Breast epithelium (tissue), 4 donors: ENCODE measurements at regions not wholly inside any gene's neighbourhood (a gene's known extent, or its start where the extent isn't known, plus 50 kb on each side); places are given as distances from the start of the nearest gene placed in this dataset.

Experiments used
- DNase-seq, 2 donors: peaks; one replicate each; pipeline ENCODE4 v3.0.0-alpha.2; 2019; ENCODE audit warnings: low spot score in 2 of 2
- H3K27ac ChIP-seq, 2 donors: fragments of 200-600 bp; sonication (generic) in 1 of 2; one replicate each; pipeline ENCODE4 v1.5.1; 2016 to 2019; ENCODE audit warnings: mild to moderate bottlenecking in 1 of 2
- H3K27me3 ChIP-seq, 2 donors: fragments of 200-600 bp; sonication (generic) in 1 of 2; one replicate each; pipeline versions ENCODE4 v1.5.1 to v1.6.0; 2017 to 2019; ENCODE audit warnings: control low read depth in 1 of 2, mild to moderate bottlenecking in 1 of 2
- H3K36me3 ChIP-seq: fragments of 200-600 bp; one replicate; pipeline ENCODE4 v1.5.1; 2019
- H3K4me1 ChIP-seq, 2 donors: fragments of 200-600 bp; sonication (generic); one replicate each; pipeline ENCODE4 v1.5.1; 2016 to 2019; ENCODE audit warnings: control low read depth in 1 of 2
- H3K4me3 ChIP-seq, 3 donors: fragments of 200-600 bp; sonication (generic); 1 replicate in 2 of 3; 2 replicates in 1 of 3; pipeline ENCODE4 v1.5.1; 2016 to 2019; ENCODE audit warnings: mild to moderate bottlenecking in 3 of 3, moderate library complexity in 2 of 3
- H3K9me3 ChIP-seq, 2 donors: fragments of 200-600 bp; sonication (generic) in 1 of 2; one replicate each; pipeline ENCODE4 v1.5.1; 2016 to 2019; ENCODE audit warnings: control low read depth in 1 of 2
- POLR2A ChIP-seq: fragments of 450-650 bp; IDR thresholded peaks from one replicate; pipeline ENCODE4 v1.6.1; 2016; ENCODE audit warnings: antibody characterized with exemption, mild to moderate bottlenecking, moderate library complexity
- POLR2AphosphoS5 ChIP-seq, 3 donors: sonication (generic); formaldehyde crosslinking; IDR thresholded peaks; one replicate each; pipeline ENCODE4 v1.6.1; 2017; ENCODE audit warnings: antibody characterized with exemption in 3 of 3
- intact Hi-C: fragments of 100-400 bp; cut with DNase I; formaldehyde crosslinking; loops from one replicate; pipeline ENCODE4 v1.15.1; 2023; ENCODE audit warnings: low total_unique reads
- TF ChIP-seq, protein P1 (sequence below), 3 donors: fragments of 450-650 bp; IDR thresholded peaks; one replicate each; pipeline ENCODE4 v1.5.1; 2016 to 2017; ENCODE audit warnings: antibody characterized with exemption in 3 of 3, mild to moderate bottlenecking in 3 of 3, moderate library complexity in 3 of 3

DNA sequence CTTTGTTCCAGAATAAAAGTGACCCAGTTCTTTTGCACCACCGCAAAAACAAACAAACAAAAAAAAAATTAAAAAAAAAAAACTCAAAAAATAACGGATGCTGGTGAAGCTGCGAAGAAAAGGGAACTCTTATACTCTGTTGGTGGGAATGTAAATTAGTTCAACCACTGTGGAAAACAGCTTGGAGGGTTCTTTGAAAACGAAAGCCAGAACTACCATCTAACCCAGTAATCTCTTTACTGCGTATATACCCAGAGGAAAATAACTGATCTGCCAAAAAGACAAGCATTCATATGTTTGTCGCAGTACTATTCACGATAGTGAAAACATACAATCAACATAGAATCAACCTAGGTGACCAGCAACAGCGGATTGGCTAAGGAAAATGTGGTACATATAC, 298.9 kb upstream of the CBLB start:
- H3K9me3 ChIP-seq = no peaks in the 10 kb centered on the region
- TF ChIP-seq, protein P1, sequence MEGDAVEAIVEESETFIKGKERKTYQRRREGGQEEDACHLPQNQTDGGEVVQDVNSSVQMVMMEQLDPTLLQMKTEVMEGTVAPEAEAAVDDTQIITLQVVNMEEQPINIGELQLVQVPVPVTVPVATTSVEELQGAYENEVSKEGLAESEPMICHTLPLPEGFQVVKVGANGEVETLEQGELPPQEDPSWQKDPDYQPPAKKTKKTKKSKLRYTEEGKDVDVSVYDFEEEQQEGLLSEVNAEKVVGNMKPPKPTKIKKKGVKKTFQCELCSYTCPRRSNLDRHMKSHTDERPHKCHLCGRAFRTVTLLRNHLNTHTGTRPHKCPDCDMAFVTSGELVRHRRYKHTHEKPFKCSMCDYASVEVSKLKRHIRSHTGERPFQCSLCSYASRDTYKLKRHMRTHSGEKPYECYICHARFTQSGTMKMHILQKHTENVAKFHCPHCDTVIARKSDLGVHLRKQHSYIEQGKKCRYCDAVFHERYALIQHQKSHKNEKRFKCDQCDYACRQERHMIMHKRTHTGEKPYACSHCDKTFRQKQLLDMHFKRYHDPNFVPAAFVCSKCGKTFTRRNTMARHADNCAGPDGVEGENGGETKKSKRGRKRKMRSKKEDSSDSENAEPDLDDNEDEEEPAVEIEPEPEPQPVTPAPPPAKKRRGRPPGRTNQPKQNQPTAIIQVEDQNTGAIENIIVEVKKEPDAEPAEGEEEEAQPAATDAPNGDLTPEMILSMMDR (IDR thresholded peaks at IDR 0.05) = no peak
- TF ChIP-seq POLR2A = no peak

DNA sequence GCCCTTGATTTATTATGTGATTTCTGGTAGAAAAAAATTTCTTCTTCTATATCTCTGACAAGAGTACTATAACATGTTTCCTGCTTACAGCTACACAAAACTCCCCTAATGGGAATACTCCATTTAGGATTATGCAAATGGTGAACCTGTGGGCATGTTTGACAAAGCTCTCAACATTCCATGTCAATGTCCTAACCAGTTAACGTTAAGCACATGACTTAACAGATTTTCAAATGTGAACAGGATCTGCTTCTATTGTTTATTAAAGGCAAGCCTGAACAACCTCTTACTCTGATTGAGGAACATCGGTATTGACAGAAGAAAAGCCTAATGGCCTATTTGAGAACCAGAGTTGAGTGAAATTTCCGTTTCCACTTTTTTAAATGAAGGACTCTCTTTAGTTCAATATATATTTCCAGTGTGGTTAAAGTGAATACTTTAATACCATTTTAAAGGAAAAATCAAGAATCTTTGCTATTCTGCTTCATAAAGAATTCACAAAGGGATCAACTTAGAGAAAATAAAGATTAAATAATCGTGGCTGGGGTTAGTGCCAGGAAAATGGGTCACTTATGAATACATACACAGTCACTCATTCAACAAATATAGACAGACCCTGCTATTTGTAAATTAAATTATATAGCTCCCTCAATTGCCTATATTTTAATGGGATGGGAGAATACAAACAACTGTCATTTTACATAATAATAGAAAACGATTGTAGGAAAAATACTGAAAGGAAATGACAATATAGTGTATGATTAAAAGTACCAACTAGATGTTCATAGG, 300.3 kb upstream of the CBLB start:
- TF ChIP-seq, protein P1 (IDR thresholded peaks at IDR 0.05) = no peak
- no peak for TF ChIP-seq POLR2A
- no peak for TF ChIP-seq POLR2AphosphoS5 (IDR thresholded peaks at IDR 0.05)
- H3K4me3 ChIP-seq = no peak overlapping the region
- no peak overlapping the region for H3K27ac ChIP-seq
- intact Hi-C loops = no loop called here
- no peaks in the 10 kb centered on the region for H3K27me3 ChIP-seq
- no peak for DNase-seq
- H3K36me3 ChIP-seq = no peaks in the 10 kb centered on the region
- no peaks in the 10 kb centered on the region for H3K4me1 ChIP-seq
- no peaks in the 10 kb centered on the region for H3K9me3 ChIP-seq

More for the DNA sequence above, 298.9 kb upstream of the CBLB start:
- no peaks in the 10 kb centered on the region for H3K4me1 ChIP-seq
- no peaks in the 10 kb centered on the region for H3K36me3 ChIP-seq
- no peak for DNase-seq
- H3K27me3 ChIP-seq = no peaks in the 10 kb centered on the region
- no peak overlapping the region for H3K27ac ChIP-seq
- intact Hi-C loops = no loop called here
- H3K4me3 ChIP-seq = no peak overlapping the region

DNA sequence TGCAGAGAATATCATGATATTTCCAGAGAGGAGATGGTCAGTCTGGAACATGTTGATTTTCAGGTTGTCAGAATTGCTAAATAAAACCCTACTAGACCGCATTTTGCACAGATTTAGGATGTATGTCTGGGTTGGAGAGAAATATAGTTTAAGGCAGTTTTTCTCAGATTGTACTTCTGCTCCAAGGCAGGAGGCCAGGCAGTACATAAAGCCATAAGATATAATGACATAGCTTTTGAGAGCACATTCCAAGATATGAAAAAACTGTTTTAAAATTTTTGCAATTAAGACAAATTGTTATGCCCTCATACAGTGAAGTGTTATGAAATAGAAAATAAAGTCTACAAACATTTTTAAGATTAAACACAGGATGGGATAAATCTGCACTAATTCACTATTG, 301.8 kb upstream of the CBLB start:
- H3K9me3 ChIP-seq = no peaks in the 10 kb centered on the region
- H3K4me3 ChIP-seq = no peak overlapping the region
- no peak for TF ChIP-seq POLR2AphosphoS5 (IDR thresholded peaks at IDR 0.05)
- TF ChIP-seq POLR2A = no peak
- TF ChIP-seq, protein P1 (IDR thresholded peaks at IDR 0.05) = no peak
- no peaks in the 10 kb centered on the region for H3K4me1 ChIP-seq
- no peak for DNase-seq
- H3K27ac ChIP-seq = no peak overlapping the region
- H3K36me3 ChIP-seq = no peaks in the 10 kb centered on the region
- intact Hi-C loops = no loop called here
- no peaks in the 10 kb centered on the region for H3K27me3 ChIP-seq

DNA sequence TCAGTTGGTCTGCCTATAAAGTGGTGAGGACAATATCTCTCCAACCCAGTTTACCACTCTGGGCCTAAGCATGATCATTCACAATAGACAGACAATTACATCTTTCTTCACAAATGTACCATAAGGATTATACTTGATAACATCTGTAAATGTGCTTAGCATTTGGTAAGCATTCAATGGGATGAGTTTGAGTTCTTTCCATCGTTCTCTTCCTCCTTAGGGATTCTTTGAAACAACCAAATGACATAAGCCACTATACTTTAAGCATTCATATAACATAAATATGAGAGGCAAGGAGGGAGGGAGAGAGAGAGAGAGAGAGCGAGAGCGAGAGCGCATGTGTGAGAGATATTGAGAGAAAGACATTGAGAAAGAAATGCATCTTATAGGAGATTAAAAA, 303.3 kb upstream of the CBLB start:
- H3K27ac ChIP-seq = no peak overlapping the region
- no peak for DNase-seq
- no peaks in the 10 kb centered on the region for H3K36me3 ChIP-seq
- H3K9me3 ChIP-seq = no peaks in the 10 kb centered on the region
- intact Hi-C loops = no loop called here
- H3K4me1 ChIP-seq = no peaks in the 10 kb centered on the region
- TF ChIP-seq POLR2AphosphoS5 (IDR thresholded peaks at IDR 0.05) (no peak), POLR2A (no peak)
- TF ChIP-seq, protein P1 (IDR thresholded peaks at IDR 0.05) = no peak
- H3K4me3 ChIP-seq = no peak overlapping the region
- no peaks in the 10 kb centered on the region for H3K27me3 ChIP-seq

DNA sequence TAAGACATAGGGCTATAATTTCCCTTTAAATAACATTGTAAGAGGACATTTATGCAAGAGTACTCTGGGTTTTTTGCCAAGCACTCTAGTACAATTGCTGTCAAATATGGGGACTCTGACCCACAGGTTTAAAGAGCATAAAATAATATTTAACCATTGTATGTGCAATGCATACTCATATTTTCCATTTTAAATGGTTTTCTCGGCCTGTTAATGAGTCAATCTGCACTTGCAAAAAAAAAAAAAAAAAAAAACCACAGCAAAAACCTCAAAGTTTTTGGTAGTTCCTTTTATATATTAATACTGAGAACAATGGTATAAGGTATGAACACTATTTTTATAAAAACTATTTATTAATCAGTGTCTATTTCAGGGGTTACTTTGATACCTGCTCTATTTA, 304.0 kb upstream of the CBLB start:
- H3K27ac ChIP-seq = no peak overlapping the region
- TF ChIP-seq POLR2A (no peak), POLR2AphosphoS5 (IDR thresholded peaks at IDR 0.05) (no peak)
- TF ChIP-seq, protein P1 (IDR thresholded peaks at IDR 0.05) = no peak
- intact Hi-C loops = no loop called here
- H3K4me3 ChIP-seq = no peak overlapping the region
- DNase-seq = no peak
- no peaks in the 10 kb centered on the region for H3K4me1 ChIP-seq
- no peaks in the 10 kb centered on the region for H3K9me3 ChIP-seq
- no peaks in the 10 kb centered on the region for H3K36me3 ChIP-seq
- H3K27me3 ChIP-seq = no peaks in the 10 kb centered on the region
